GM12874 (cell line): ENCODE measurements at regions not wholly inside any gene's neighbourhood (a gene's known extent, or its start where the extent isn't known, plus 50 kb on each side); places are given as distances from the start of the nearest gene placed in this dataset.

Experiments used
- TF ChIP-seq, protein P1 (sequence below): IDR thresholded peaks from 2 replicates; pipeline ENCODE4 v1.5.1; 2011; ENCODE audit warnings: low read depth, mild to moderate bottlenecking, control low read depth, low read length, moderate library complexity; ENCODE audit not compliant: insufficient read depth

DNA sequence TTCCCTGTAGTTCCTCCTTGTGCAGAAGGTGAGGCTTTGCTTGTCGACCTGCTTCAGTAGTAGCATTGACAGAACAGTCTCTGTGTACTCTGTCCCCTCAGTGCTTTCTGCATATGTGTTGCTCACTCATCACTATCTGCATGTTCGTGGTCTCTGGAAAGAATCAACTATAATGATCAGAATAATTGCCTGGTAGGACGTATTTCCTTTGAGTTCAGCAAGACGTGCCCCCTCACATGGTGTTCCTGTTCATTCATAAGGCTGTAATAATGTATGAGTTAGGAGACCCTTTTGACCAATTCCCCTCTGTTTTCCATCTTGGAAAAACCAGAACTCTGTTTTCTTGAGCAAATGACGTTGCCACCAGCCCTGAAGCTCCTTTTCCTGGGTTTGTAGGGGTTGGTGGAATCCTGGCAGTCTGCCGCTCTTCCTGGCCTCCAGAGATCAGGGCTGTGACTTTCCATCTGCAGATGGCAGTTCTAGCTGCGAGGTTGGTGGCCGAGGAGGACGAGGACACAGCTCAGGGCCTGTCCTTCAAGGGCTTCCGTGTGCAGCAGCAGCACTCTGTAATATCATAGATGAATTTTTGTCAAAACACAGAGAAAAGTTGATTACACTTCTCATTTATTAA is 61.9 kb downstream of the EXOSC2 start:
- TF ChIP-seq, protein P1, sequence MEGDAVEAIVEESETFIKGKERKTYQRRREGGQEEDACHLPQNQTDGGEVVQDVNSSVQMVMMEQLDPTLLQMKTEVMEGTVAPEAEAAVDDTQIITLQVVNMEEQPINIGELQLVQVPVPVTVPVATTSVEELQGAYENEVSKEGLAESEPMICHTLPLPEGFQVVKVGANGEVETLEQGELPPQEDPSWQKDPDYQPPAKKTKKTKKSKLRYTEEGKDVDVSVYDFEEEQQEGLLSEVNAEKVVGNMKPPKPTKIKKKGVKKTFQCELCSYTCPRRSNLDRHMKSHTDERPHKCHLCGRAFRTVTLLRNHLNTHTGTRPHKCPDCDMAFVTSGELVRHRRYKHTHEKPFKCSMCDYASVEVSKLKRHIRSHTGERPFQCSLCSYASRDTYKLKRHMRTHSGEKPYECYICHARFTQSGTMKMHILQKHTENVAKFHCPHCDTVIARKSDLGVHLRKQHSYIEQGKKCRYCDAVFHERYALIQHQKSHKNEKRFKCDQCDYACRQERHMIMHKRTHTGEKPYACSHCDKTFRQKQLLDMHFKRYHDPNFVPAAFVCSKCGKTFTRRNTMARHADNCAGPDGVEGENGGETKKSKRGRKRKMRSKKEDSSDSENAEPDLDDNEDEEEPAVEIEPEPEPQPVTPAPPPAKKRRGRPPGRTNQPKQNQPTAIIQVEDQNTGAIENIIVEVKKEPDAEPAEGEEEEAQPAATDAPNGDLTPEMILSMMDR = no peak

DNA sequence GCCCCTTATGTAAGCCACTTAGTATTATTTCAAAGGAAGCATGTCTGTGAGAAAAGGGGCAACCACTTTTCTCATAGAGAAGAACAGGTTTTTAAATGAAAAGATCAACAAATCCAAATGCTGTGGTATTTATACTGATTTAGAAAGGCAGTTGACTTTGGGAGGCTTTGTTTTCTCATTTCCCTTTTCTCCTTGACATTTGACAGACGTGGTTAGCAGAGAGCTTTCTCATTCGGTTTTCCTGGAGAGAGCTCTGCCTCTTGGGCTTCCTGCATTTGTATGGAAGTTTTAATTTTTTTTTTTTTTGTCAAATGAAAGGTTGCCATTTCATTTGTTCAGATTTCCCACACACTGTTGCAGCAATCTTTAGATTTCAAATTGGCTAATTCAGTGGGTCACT is 62.5 kb downstream of the EXOSC2 start:
- TF ChIP-seq, protein P1 = no peak

DNA sequence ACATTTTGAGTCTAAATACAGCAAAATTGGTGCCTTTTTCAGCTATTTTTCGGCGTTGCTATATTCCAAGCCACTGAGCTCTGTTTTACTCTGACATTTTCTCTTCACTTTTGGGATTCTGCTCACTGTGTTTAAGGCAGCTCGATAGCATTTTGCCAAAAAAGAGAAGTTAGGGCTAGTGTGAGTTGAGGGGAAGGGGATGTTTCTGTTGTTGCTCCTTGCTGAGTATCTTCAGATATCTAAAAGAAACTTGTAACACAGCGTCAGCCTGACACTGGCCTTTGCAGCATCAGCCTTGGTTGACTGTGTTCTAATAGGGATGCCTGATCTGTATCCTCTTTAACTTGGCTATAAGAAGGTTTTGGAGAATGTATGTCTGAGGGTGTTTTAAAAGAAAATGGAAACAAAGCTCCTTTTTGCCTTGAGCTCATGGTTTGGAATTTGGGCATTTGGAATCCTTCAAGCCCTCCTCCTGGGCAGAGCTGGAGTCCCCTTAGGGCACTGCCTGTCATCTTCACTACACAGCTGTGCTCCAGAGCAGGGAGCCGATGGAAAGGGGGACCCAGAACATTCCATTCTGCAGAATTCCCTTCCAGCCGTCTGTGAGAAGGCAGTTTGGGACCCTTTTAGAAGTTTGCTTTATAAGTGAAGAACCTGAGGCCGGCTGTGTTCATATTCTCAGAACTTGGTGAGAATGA is 63.0 kb downstream of the EXOSC2 start:
- TF ChIP-seq, protein P1 = no peak

DNA sequence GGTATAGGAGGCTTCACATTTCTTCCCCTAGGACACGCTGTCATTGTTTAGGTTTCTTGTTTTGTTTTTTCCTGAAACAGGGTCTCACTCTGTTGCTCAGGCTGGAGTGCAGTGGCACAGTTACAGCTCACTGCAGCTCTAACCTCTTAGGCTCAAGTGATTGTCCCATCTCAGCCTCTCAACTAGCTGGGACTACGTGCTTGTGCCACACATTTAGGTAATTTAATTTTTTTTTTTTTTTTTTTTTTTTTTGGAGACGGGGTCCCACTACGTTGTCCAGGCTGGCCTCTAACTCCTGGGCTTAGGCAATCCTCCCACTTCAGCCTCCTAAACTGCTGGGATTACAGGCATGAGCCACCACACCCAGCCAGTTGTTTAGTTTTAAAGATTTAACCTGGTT is 66.2 kb downstream of the EXOSC2 start:
- TF ChIP-seq, protein P1 = no peak

DNA sequence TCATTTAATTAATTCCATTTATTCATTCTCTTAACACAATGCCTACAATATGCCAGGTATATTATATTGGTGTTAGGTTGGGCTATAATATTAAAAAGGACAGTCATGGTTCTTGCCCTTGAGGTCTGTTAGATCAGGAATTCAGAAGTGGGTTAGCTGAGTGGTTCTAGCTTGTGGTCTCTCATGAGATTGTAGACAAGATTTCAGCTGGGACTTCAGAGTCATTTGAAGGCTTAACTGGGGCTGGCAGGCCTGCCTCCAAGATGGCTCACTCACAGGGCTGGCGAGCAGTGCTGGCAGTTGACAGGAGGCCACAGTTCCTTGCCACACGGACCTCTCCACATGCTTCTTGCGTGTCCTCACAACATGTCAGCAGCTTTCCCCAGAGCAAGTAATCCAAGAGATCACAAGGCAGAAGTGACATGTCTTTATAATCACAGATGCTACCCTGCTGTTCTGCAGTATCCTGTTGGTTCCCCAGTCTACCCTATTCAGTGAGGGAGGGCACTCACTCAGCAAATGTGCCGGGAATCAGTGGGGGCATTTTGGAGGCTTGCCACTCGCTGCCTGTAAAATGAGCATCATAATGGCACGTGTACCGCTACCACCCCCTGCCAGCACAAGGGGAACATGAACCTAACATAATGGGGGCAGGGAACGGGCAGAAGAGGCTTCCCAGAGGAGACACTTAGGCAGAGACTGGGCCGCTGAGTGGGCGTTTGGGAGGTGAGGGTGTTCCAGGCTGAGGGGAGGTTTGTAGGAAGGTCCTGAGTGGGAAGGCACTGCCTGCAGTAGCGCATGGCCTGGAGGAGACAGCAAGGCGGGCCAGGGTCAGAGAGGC is 70.0 kb downstream of the EXOSC2 start:
- TF ChIP-seq, protein P1 = no peak

DNA sequence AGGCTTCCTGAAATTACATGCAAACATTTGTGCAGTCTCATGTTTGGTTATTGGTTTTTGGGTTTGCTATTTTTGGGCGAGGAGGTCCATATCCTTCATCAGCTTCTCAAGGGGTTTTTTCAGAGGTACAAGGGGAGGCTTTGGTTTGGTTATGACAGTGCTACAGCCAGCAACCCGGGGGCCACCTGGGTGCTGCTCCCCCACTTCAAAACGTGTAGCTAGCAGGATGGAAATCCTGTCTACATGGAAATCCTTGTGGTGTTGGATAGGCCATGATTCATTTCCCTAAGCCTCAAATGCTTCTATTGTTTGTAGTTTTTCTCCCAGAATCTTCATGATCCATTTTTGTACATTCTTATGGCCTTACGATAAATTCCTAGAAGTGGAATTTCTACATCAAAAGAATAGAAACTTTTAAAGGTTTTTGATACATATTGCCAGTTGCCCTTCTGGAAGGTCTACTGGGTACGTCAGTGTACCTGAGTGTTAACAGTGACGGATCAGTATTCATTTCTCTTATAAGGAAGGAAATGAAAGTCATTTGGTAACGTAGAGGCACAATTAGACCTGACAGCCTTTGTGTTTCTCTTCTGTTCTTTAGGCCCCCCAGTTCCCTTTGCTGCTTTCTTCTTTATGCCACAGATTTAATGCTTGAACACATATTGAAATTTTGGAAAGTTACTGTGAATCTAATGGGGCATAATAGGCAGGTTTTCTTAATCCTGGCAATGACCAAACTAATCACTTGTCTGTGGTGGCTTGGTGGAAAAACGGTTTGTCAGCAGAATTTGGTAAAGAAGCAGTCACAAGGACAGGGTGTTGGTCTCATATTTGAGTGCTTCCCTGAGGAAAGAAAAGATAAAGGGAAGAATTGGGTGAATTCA is 69.7 kb upstream of the ABL1 start:
- TF ChIP-seq, protein P1 = no peak
